ENCODE measurements at regions not wholly inside any gene's neighbourhood (a gene's known extent, or its start where the extent isn't known, plus 50 kb on each side); places are given as distances from the start of the nearest gene placed in this dataset.

GRCh38 chr1:67522793-67523192, 92.6 kb upstream of the SERBP1 start:
- H3K36me3 ChIP-seq, result no peaks in the 10 kb centered on the region
- no peaks in the 10 kb centered on the region for H3K27me3 ChIP-seq
- no peaks in the 10 kb centered on the region for H3K9me3 ChIP-seq
- 100% methylated on average over 4 of the region's 4 CpGs for WGBS
- no peak overlapping the region for H3K4me3 ChIP-seq
- no peak for DNase-seq (ENCODE audit: low spot score in 2 of 2)
- peaks cover 17% of the 10 kb centered on the region for H3K4me1 ChIP-seq
- H3K27ac ChIP-seq, result no peak overlapping the region
- TF ChIP-seq EP300 (IDR thresholded peaks at IDR 0.05) (no peak), POLR2AphosphoS5 (IDR thresholded peaks at IDR 0.05) (no peak), CTCF (IDR thresholded peaks at IDR 0.05) (no peak)

- H3K4me1 ChIP-seq, result peaks cover 17% of the 10 kb centered on the region
- DNase-seq (ENCODE audit: low spot score in 2 of 2), result no peak
- 31% methylated on average over 7 of the region's 7 CpGs for WGBS
- no peak overlapping the region for H3K4me3 ChIP-seq
- no peaks in the 10 kb centered on the region for H3K27me3 ChIP-seq
- peak in 1 of 2 donors; percentile 12 for TF ChIP-seq CTCF (IDR thresholded peaks at IDR 0.05)
- TF ChIP-seq POLR2AphosphoS5 (IDR thresholded peaks at IDR 0.05), result no peak
- H3K27ac ChIP-seq, result peak overlapping the region; percentile 57
- H3K36me3 ChIP-seq, result no peaks in the 10 kb centered on the region
- H3K9me3 ChIP-seq, result no peaks in the 10 kb centered on the region
Observed at GRCh38 chr1:67524143-67525052, 94.2 kb upstream of the SERBP1 start.

DNA sequence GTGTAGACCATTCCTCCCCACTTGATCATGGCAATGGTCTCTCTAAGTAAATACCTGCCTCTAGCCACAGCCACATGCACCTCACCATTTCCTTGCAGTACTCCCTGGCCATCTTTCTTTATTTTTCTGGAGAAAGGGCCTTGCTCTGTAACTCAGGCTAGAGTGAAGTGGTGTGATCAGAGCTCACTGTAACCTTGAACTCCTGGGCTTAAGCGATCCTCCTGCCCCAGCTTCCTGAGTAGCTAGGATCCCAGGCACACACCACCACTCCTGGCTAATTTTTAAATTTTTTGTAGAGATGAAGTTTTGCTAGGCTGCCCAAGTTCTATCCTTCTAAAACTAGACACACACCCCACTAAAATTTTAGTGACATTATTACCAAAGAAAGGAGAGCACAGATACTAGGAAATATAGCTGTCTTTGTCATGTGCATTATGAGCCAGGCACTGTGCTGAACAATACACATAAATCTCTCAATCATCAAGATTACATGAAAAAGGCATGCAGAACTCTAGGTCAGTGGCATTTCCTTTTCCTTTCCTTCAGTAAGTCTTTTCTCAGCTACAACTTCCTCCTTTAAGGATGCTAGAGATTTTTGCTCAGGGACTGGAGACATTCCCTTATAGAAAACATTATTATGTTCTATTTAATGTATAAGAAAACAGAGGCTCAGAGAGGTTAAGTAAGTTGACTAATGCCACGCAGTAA, 95.0 kb upstream of the SERBP1 start:
- Histone ChIP-seq H3K36me3 (no peaks in the 10 kb centered on the region), H3K27ac (peak overlapping the region; percentile 57), H3K27me3 (no peaks in the 10 kb centered on the region), H3K4me3 (no peak overlapping the region), H3K4me1 (peaks cover 17% of the 10 kb centered on the region), H3K9me3 (no peaks in the 10 kb centered on the region)
- no peak for DNase-seq (ENCODE audit: low spot score in 2 of 2)
- 85% methylated on average over 2 of the region's 2 CpGs for WGBS
- TF ChIP-seq POLR2A (IDR thresholded peaks at IDR 0.05), result no peak
- no peak for TF ChIP-seq CTCF (IDR thresholded peaks at IDR 0.05)
- no peak for TF ChIP-seq POLR2AphosphoS5 (IDR thresholded peaks at IDR 0.05)
- no peak for TF ChIP-seq EP300 (IDR thresholded peaks at IDR 0.05)

DNA sequence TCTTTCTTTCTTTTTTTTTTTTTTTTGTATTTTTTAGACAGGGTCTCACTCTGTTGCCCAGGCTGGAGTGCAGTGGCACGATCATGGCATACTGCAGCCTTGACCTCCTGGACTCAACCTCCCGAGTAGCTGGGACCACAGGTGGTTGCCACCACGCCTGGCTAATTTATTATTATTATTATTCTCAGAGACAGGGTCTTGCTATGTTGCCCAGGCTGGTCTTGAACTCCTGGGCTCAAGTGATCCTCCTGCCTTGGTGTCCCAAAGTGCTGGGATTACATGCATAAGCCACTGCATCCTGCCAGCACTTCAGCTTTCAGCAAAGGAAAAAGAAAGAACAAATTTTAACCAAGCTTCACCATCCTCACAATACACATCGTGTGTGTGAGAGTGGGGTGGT, 97.9 kb upstream of the SERBP1 start:
- 77% methylated on average over 4 of the region's 4 CpGs for WGBS
- no peak for TF ChIP-seq EP300 (IDR thresholded peaks at IDR 0.05)

GRCh38 chr1:67530071-67530470, 99.9 kb upstream of the SERBP1 start:
- Histone ChIP-seq H3K4me1 (peaks cover 4% of the 10 kb centered on the region), H3K27me3 (no peaks in the 10 kb centered on the region), H3K4me3 (no peak overlapping the region), H3K27ac (no peak overlapping the region), H3K9me3 (no peaks in the 10 kb centered on the region), H3K36me3 (no peaks in the 10 kb centered on the region)
- TF ChIP-seq EP300 (IDR thresholded peaks at IDR 0.05), result no peak
- no peak for TF ChIP-seq POLR2A (IDR thresholded peaks at IDR 0.05)
- TF ChIP-seq CTCF (IDR thresholded peaks at IDR 0.05), result no peak
- no peak for TF ChIP-seq POLR2AphosphoS5 (IDR thresholded peaks at IDR 0.05)
- DNase-seq (ENCODE audit: low spot score in 2 of 2), result no peak

More for the DNA sequence above, 97.9 kb upstream of the SERBP1 start:
- no peaks in the 10 kb centered on the region for H3K9me3 ChIP-seq
- no peaks in the 10 kb centered on the region for H3K27me3 ChIP-seq
- no peak overlapping the region for H3K27ac ChIP-seq
- no peak for DNase-seq (ENCODE audit: low spot score in 2 of 2)
- peaks cover 17% of the 10 kb centered on the region for H3K4me1 ChIP-seq
- H3K4me3 ChIP-seq, result no peak overlapping the region
- H3K36me3 ChIP-seq, result no peaks in the 10 kb centered on the region
